ENCODE measurements at regions not wholly inside any gene's neighbourhood (a gene's known extent, or its start where the extent isn't known, plus 50 kb on each side); places are given as distances from the start of the nearest gene placed in this dataset.

- TF ChIP-seq POLR2AphosphoS5 (IDR thresholded peaks at IDR 0.05; ENCODE audit: low read depth, low read length) (no peak), TAF1 (IDR thresholded peaks at IDR 0.05; ENCODE audit: borderline replicate concordance, insufficient read depth, low read length) (no peak), FOXP2 (optimal IDR thresholded peaks at IDR 0.05; ENCODE audit: borderline replicate concordance, extremely low read depth, extremely low read length, insufficient read depth) (no peak), SIN3A (IDR thresholded peaks at IDR 0.05; ENCODE audit: borderline replicate concordance, insufficient read depth, low read length) (no peak), REST (IDR thresholded peaks at IDR 0.05; ENCODE audit: insufficient read depth in 1 of 2, low read depth in 2 of 2, low read length in 2 of 2) (no peak)
Measured at GRCh38 chr15:98455904-98456303, 192.4 kb upstream of the IGF1R start.

GRCh38 chr15:98476559-98476958, 171.8 kb upstream of the IGF1R start:
- TF ChIP-seq POLR2AphosphoS5 (IDR thresholded peaks at IDR 0.05; ENCODE audit: low read depth, low read length) = no peak
- no peak for TF ChIP-seq SIN3A (IDR thresholded peaks at IDR 0.05; ENCODE audit: borderline replicate concordance, insufficient read depth, low read length)
- TF ChIP-seq FOXP2 (optimal IDR thresholded peaks at IDR 0.05; ENCODE audit: borderline replicate concordance, extremely low read depth, extremely low read length, insufficient read depth) = no peak
- no peak for TF ChIP-seq REST (IDR thresholded peaks at IDR 0.05; ENCODE audit: insufficient read depth in 1 of 2, low read depth in 2 of 2, low read length in 2 of 2)
- no peak for TF ChIP-seq TAF1 (IDR thresholded peaks at IDR 0.05; ENCODE audit: borderline replicate concordance, insufficient read depth, low read length)

DNA sequence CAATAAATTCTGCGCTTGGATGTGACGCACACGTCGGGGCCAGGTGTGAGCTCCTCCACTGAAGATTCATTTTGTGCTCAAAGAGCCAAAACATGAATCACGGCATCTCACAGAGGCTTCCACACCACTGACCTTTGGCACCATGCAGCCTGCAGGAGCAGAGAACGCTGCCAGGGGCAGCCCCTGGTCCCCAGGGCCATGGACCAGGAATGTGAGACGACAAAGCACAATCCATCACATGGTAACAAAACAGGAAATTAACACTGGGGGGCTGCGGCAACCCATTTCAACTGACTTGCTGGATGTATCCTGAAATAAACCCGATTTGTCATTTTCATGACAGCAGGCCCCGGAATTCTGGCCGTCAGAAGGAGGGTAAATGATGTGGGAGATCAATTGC, 167.5 kb upstream of the IGF1R start:
- TF ChIP-seq SIN3A (IDR thresholded peaks at IDR 0.05; ENCODE audit: borderline replicate concordance, insufficient read depth, low read length) = no peak
- no peak for TF ChIP-seq REST (IDR thresholded peaks at IDR 0.05; ENCODE audit: insufficient read depth in 1 of 2, low read depth in 2 of 2, low read length in 2 of 2)
- no peak for TF ChIP-seq TAF1 (IDR thresholded peaks at IDR 0.05; ENCODE audit: borderline replicate concordance, insufficient read depth, low read length)
- TF ChIP-seq POLR2AphosphoS5 (IDR thresholded peaks at IDR 0.05; ENCODE audit: low read depth, low read length) = no peak
- TF ChIP-seq FOXP2 (optimal IDR thresholded peaks at IDR 0.05; ENCODE audit: borderline replicate concordance, extremely low read depth, extremely low read length, insufficient read depth) = no peak

DNA sequence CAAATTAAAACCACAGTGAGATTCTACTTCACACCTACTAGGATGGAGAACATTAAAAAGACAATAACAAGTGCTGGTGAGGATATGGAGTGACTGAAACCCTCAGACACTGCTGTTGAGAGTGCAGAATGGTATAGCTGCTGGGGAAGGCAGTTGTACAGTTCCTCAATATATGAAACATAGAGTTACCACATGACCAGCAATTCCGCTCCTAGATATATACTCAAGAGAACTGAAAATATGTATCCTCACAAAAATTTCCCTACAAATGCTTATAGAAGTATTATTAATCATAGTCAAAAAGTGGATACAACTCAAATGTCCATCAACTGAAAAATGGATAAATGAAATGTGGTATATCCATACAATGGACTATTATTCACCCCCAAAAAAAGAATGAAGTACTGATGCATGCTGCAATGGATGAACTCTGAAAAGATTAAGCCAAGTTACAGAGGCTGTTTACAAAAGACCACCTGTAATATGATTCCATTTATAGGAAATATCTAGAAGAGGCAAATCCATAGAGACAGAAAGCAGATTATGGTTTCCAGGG, 164.7 kb upstream of the IGF1R start:
- TF ChIP-seq TAF1 (IDR thresholded peaks at IDR 0.05; ENCODE audit: borderline replicate concordance, insufficient read depth, low read length) (no peak), SIN3A (IDR thresholded peaks at IDR 0.05; ENCODE audit: borderline replicate concordance, insufficient read depth, low read length) (no peak), POLR2AphosphoS5 (IDR thresholded peaks at IDR 0.05; ENCODE audit: low read depth, low read length) (no peak)

GRCh38 chr15:98484914-98485313, 163.4 kb upstream of the IGF1R start:
- TF ChIP-seq TAF1 (IDR thresholded peaks at IDR 0.05; ENCODE audit: borderline replicate concordance, insufficient read depth, low read length) (no peak), FOXP2 (optimal IDR thresholded peaks at IDR 0.05; ENCODE audit: borderline replicate concordance, extremely low read depth, extremely low read length, insufficient read depth) (no peak), SIN3A (IDR thresholded peaks at IDR 0.05; ENCODE audit: borderline replicate concordance, insufficient read depth, low read length) (no peak), POLR2AphosphoS5 (IDR thresholded peaks at IDR 0.05; ENCODE audit: low read depth, low read length) (no peak), REST (IDR thresholded peaks at IDR 0.05; ENCODE audit: insufficient read depth in 1 of 2, low read depth in 2 of 2, low read length in 2 of 2) (no peak)

Data from PFSK-1 (cell line).